ENCODE measurements at regions not wholly inside any gene's neighbourhood (a gene's known extent, or its start where the extent isn't known, plus 50 kb on each side); places are given as distances from the start of the nearest gene placed in this dataset.
A peak's percentile ranks its signal among the peaks of the same experiment; 100 is the strongest.
"Not testable (repeated sequence)": the region's sequence is repeated elsewhere in the genome, so short reads cannot be mapped to it uniquely, and the experiment has no call there.

- intact Hi-C loops (cut with DNase I) = no loop called here
- ATAC-seq (ENCODE audit: poor library complexity) = no peak
- DNase-seq = no peak
These were observed 83.9 kb upstream of the AFDN start for GRCh38 chr6:167742719-167743303.

GRCh38 chr6:167744681-167745669, 81.7 kb upstream of the AFDN start:
- intact Hi-C loops (cut with DNase I) = no loop called here
- ATAC-seq (ENCODE audit: poor library complexity) = peak; percentile 18

GRCh38 chr6:167745670-167746389, 80.9 kb upstream of the AFDN start:
- DNase-seq (peak; percentile 85), ATAC-seq (ENCODE audit: poor library complexity) (peak; percentile 78)
- intact Hi-C loops (cut with DNase I) = no loop called here

More at GRCh38 chr6:167744681-167745669, 81.7 kb upstream of the AFDN start:
- DNase-seq = no peak

- ATAC-seq (ENCODE audit: poor library complexity) (no peak), DNase-seq (no peak)
- intact Hi-C loops (cut with DNase I) = no loop called here
These were observed 80.3 kb upstream of the AFDN start for GRCh38 chr6:167746390-167746907.

- intact Hi-C loops (cut with DNase I) = no loop called here
These were observed 79.7 kb upstream of the AFDN start for GRCh38 chr6:167746975-167747374.

GRCh38 chr6:167747645-167748044, 79.1 kb upstream of the AFDN start:
- intact Hi-C loops (cut with DNase I) = no loop called here
- no peak for ATAC-seq (ENCODE audit: poor library complexity)

More at GRCh38 chr6:167746975-167747374, 79.7 kb upstream of the AFDN start:
- DNase-seq = no peak
- ATAC-seq (ENCODE audit: poor library complexity) = no peak

GRCh38 chr6:167748046-167748445, 78.7 kb upstream of the AFDN start:
- intact Hi-C loops (cut with DNase I) = no loop called here
- DNase-seq (no peak), ATAC-seq (ENCODE audit: poor library complexity) (no peak)

More at GRCh38 chr6:167747645-167748044, 79.1 kb upstream of the AFDN start:
- DNase-seq = no peak

GRCh38 chr6:167748458-167749379, 78.0 kb upstream of the AFDN start:
- ATAC-seq (ENCODE audit: poor library complexity) = no peak
- DNase-seq = no peak
- intact Hi-C loops (cut with DNase I) = no loop called here

GRCh38 chr6:167750956-167751358, 75.8 kb upstream of the AFDN start:
- intact Hi-C loops (cut with DNase I) = no loop called here
- peak; percentile 94 for ATAC-seq (ENCODE audit: poor library complexity)

GRCh38 chr6:167751579-167752115, 75.1 kb upstream of the AFDN start:
- intact Hi-C loops (cut with DNase I) = no loop called here
- DNase-seq = no peak
- no peak for ATAC-seq (ENCODE audit: poor library complexity)

More at GRCh38 chr6:167750956-167751358, 75.8 kb upstream of the AFDN start:
- DNase-seq = peak; percentile 80

GRCh38 chr6:167753281-167753680, 73.4 kb upstream of the AFDN start:
- DNase-seq; intact Hi-C loops (cut with DNase I); ATAC-seq (ENCODE audit: poor library complexity): not testable (repeated sequence)

- DNase-seq (no peak), ATAC-seq (ENCODE audit: poor library complexity) (no peak)
- intact Hi-C loops (cut with DNase I) = no loop called here
These were observed 72.0 kb upstream of the AFDN start for GRCh38 chr6:167754691-167755090.

- no peak for ATAC-seq (ENCODE audit: poor library complexity)
- no peak for DNase-seq
- intact Hi-C loops (cut with DNase I) = no loop called here
These were observed 71.2 kb upstream of the AFDN start for GRCh38 chr6:167755461-167755860.

GRCh38 chr6:167756597-167756996, 70.1 kb upstream of the AFDN start:
- DNase-seq (no peak), ATAC-seq (ENCODE audit: poor library complexity) (no peak)
- intact Hi-C loops (cut with DNase I) = no loop called here

- no peak for DNase-seq
- intact Hi-C loops (cut with DNase I) = no loop called here
- ATAC-seq (ENCODE audit: poor library complexity) = no peak
These were observed 69.5 kb upstream of the AFDN start for GRCh38 chr6:167757249-167757648.

- ATAC-seq (ENCODE audit: poor library complexity) (no peak), DNase-seq (no peak)
- intact Hi-C loops (cut with DNase I) = no loop called here
These were observed 68.9 kb upstream of the AFDN start for GRCh38 chr6:167757821-167758220.

- ATAC-seq (ENCODE audit: poor library complexity) (no peak), DNase-seq (no peak)
- intact Hi-C loops (cut with DNase I) = no loop called here
These were observed 68.2 kb upstream of the AFDN start for GRCh38 chr6:167758309-167759023.
